ENCODE measurements at regions not wholly inside any gene's neighbourhood (a gene's known extent, or its start where the extent isn't known, plus 50 kb on each side); places are given as distances from the start of the nearest gene placed in this dataset.
A peak's percentile ranks its signal among the peaks of the same experiment; 100 is the strongest.

- no peak for DNase-seq
Observed at GRCh38 chr10:108301002-108301401, 1136.5 kb upstream of the SORCS1 start.

GRCh38 chr10:108290823-108291222 lies 1126.3 kb upstream of the SORCS1 start:
- no peak for DNase-seq

GRCh38 chr10:108275895-108276685 lies 1111.6 kb upstream of the SORCS1 start:
- no peak for DNase-seq

GRCh38 chr10:108260383-108260906 lies 1095.9 kb upstream of the SORCS1 start:
- DNase-seq = no peak

GRCh38 chr10:108254089-108254488 lies 1089.6 kb upstream of the SORCS1 start:
- no peak for DNase-seq

- DNase-seq = no peak
Observed at GRCh38 chr10:108252771-108253170, 1088.3 kb upstream of the SORCS1 start.

GRCh38 chr10:108250936-108251620 lies 1086.6 kb upstream of the SORCS1 start:
- DNase-seq = no peak

GRCh38 chr10:108249940-108250339 lies 1085.4 kb upstream of the SORCS1 start:
- DNase-seq = no peak

GRCh38 chr10:108244443-108245228 lies 1080.1 kb upstream of the SORCS1 start:
- DNase-seq = no peak

- DNase-seq = no peak
Observed at GRCh38 chr10:108241166-108241565, 1076.7 kb upstream of the SORCS1 start.

GRCh38 chr10:108238261-108238660 lies 1073.8 kb upstream of the SORCS1 start:
- no peak for DNase-seq

- DNase-seq = no peak
Observed at GRCh38 chr10:108230478-108231170, 1066.1 kb upstream of the SORCS1 start.

GRCh38 chr10:108208732-108209131 lies 1044.2 kb upstream of the SORCS1 start:
- no peak for DNase-seq

- DNase-seq = no peak
Observed at GRCh38 chr10:108208038-108208437, 1043.5 kb upstream of the SORCS1 start.

- DNase-seq = peak in 2 of 3 donors; percentile 16 to 18
Observed at GRCh38 chr10:108204528-108205305, 1040.2 kb upstream of the SORCS1 start.

- DNase-seq = no peak
Observed at GRCh38 chr10:108203905-108204527, 1039.5 kb upstream of the SORCS1 start.

- no peak for DNase-seq
Observed at GRCh38 chr10:108187408-108188012, 1023.0 kb upstream of the SORCS1 start.

- DNase-seq = no peak
Observed at GRCh38 chr10:108184114-108184513, 1019.6 kb upstream of the SORCS1 start.

GRCh38 chr10:108180878-108181277 lies 1016.4 kb upstream of the SORCS1 start:
- no peak for DNase-seq

- DNase-seq = no peak
Observed at GRCh38 chr10:108169846-108170245, 1005.3 kb upstream of the SORCS1 start.

GRCh38 chr10:108167766-108168165 lies 1003.3 kb upstream of the SORCS1 start:
- DNase-seq = no peak
